ENCODE measurements at regions not wholly inside any gene's neighbourhood (a gene's known extent, or its start where the extent isn't known, plus 50 kb on each side); places are given as distances from the start of the nearest gene placed in this dataset.
"Not testable (repeated sequence)": the region's sequence is repeated elsewhere in the genome, so short reads cannot be mapped to it uniquely, and the experiment has no call there.

DNA sequence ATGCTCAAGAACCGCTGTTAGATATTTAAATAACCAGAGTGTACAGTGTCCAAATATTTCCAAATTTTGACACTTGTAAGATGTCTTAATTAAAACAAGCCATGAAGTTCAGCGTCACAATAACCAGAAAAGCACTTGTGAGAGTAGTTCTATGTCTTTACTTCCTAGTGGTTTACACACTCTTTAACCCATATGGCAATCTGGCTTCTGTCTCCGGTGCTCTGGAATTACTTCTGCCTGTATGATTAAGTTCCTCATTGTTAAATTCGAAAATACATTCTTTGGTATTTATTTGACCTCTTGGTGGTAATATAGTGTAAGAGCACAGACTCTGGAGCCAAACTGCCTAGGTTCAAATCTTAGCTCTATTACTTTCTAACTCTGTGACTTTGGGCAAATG lies 89.9 kb upstream of the NOTCH2NLA start:
- DNase-seq, result not testable (repeated sequence)

DNA sequence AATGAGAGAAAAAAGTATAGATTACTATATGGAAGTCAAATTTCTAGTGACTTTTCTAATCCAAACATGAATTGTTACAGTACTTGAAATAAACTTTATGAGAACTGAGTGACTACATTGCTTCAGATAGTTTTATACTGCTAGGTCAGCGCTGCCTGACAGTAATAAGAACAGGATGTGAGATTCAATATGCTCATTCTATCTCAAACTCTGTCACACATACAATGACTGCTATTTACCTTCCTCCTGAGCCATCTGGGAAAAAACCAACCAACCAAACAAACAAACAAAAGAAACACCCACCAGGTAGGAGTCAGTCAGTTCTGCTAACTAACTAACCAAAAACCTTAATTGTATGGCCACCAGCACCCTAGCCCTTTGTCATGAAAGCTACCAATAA lies 89.0 kb upstream of the NOTCH2NLA start:
- DNase-seq, result not testable (repeated sequence)

DNA sequence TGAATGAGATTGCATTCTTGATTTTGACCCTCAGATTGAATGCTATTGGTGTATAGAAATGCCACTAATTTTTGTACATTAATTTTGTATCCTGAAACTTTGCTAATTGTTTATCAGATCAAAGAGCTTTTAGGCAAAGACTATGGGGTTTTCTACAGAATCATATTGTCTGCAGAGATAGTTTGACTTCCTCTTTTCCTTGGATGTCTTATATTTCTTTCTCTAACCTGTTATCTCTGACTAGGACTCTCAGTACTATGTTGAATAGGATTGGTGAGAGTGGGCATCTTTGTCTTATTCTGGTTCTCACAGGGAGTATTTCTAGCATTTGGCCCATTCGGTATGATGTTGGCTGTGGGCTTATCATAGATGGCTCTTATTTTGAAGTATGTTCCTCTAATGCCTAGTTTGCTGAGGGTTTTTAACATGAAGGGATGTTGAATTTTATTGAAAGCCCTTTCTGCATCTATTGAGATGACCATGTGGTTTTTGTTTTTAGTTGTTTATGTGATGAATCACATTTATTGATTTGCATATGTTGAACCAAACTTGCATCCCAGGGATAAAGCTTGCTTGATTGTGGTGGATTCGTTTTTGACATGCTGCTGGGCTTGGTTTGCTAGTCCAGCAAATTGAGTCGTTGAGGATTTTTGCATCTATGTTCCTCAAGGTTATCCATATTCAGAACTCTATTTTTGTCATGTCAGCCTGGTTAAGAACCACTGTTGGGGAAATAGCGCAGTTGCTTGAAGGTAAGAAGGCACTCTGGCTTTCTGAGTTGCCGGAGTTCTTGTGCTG lies 85.8 kb upstream of the NOTCH2NLA start:
- DNase-seq, result not testable (repeated sequence)

DNA sequence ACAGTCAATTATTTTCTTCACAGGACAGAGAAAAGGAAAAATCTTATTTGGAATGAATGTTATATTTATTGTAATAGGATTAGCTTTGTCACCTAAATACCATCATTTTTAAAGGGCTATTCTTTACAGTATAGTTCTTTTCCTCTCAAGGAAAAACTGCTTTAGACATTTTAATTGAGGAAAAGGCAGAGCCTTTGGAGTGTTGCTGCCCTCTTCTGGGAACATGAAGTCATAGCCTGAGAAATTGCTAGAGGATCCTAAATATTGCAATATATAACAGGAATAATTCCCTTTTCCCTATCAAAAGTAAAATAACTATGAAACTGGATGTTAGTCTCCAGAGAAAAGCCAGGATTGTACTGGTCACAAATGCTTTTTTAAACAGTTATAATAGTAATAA lies 81.8 kb upstream of the NOTCH2NLA start:
- DNase-seq, result not testable (repeated sequence)

DNA sequence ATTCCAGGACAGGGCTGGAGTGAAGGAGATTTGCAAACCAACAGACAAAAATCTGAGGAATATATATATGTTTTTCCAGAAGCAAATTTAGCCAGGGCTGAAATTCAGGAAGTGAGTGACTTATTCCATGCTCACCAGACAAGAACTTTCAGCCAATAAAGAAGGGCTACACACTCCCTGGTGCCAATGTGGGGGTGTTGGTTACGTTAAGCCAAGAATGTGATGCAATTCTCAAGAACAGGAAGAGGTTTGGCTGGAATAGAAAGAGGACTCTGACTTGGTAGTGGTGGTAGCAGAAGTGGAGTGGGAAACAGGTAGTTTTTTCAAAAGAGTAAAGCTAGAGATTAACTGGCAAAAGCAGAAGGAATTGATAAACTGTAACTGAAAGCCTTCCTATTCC lies 80.6 kb upstream of the NOTCH2NLA start:
- DNase-seq, result not testable (repeated sequence)

DNA sequence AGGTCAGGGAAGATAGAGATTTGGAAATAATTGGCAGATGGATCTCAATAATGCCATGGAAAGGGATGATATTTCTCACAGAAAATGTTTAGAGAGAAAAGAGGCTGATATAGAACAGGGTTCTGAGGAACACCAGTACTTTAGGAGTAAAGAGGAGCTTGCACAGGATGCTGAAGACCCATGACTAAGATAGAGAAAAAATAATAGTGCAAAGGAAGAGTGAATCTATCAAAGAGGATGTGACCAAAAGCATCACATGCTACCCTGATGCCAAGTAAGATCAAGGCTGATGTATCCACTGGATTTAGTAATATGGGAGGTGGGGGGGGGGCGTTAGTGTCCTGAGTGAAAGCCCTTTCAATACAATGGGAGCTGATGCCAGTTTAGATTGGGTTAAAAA lies 80.1 kb upstream of the NOTCH2NLA start:
- DNase-seq, result not testable (repeated sequence)

DNA sequence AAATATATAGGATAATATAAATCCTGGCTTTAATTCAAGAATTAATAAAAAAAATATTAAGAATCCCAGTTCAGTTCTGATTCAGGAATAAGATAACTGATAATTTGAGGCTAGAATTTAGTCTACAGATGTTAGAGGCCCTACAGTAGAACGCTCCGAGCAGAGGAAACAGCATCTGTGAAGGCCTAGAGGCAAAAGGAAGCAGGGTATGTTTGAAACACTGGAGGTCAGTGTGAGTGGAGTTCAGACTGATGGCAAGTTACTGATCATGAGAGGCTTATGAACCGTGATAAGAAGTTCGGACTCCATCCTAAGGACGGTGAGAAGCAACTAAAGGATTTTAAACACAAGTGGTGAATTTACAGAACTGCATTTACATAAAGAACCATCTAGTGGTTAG lies 79.3 kb upstream of the NOTCH2NLA start:
- DNase-seq, result not testable (repeated sequence)

DNA sequence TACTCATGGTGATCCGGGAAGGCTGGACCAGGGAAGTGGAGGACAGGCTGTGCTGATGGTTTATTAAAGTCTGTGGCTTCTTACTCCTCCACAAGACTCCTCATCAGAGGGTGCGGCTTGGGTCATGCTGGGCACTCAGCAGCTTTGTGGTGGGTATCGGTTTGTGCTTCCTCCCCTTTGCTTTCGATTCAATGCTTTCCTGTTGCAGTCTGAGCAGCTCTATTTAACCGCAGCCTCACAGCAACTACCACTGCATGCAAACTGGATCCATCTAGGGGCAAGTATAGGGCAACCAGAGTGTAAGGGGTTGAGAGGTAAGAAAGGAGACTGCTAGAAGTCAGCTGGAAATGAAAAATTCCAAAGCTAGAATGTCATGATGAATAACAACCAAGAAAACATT lies 78.8 kb upstream of the NOTCH2NLA start:
- not testable (repeated sequence) for DNase-seq

DNA sequence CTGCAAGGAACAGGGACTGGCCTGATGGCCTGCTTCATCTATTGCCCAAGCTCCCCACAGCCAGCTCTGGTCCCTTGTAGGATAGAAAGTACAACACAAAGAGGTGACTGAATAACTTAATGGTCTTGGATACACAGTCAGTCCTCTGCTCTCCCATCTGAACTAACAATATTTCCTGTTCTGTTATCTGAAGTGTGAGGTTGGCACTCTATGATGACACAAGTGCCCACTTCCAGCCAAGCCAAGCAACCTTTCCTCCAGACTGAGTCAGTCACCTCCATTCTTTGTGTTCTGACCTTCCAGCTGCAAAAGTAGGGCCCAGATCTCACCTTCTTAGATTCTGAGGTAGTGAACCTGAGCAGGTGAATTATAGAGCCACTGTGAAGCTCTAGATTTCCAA lies 77.8 kb upstream of the NOTCH2NLA start:
- DNase-seq, result not testable (repeated sequence)

DNA sequence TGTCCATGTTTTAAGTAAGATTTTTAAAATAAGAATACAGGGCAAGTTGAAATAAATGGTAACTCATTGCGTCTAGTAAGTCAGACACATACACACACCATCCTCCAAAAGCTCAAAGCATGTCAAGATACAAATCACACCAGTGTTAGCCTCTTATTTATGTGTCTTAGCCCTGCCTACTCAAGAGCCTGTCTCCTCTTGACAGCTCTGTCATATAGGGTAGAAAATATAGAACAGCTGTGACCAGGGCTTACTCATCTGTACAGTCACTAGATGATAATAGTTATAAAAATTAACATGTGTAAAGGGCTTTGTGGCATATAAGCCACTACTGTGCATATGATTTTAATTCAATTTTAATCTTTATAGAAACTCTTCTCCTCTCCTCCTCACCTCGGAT lies 76.6 kb upstream of the NOTCH2NLA start:
- not testable (repeated sequence) for DNase-seq

DNA sequence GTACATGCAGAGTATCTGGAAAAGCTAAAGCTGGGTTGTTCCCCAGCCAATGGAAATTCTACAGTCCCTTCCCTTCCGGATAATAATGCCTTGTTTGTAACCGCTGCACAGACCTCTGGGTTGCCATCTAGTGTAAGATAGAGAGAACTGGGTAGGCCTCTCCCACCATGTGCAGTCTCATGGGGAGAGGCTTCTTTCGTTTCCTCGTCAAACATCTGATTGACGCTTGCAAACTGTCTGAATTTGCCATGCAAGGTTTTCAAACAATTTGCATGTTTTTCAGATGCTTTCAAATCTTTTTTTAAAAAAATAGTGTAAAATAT lies 69.7 kb upstream of the NOTCH2NLA start:
- DNase-seq, result not testable (repeated sequence)

DNA sequence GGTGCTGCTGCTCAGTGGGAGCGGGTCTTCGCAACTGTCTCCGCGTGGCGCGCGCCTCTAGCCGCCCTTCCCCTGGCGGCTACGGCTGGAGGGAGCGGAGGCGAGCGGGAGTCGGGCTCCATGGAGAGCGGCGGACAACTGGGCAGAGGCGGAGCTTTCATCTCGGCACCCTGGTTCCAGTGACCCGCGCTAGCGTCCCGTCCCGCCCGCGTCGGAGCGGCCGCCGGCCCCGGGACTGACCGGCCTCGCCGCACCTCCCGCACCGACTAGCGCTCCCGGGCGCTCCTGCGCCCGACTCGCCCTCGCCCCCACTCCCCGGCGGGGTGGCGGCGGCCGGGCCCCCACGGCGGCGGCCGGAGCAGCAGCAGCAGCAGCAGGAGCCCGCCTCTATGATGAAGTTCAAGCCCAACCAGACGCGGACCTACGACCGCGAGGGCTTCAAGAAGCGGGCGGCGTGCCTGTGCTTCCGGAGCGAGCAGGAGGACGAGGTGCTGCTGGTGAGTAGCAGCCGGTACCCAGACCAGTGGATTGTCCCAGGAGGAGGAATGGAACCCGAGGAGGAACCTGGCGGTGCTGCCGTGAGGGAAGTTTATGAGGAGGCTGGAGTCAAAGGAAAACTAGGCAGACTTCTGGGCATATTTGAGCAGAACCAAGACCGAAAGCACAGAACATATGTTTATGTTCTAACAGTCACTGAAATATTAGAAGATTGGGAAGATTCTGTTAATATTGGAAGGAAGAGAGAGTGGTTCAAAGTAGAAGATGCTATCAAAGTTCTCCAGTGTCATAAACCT lies 69.2 kb upstream of the NOTCH2NLA start:
- not testable (repeated sequence) for DNase-seq

DNA sequence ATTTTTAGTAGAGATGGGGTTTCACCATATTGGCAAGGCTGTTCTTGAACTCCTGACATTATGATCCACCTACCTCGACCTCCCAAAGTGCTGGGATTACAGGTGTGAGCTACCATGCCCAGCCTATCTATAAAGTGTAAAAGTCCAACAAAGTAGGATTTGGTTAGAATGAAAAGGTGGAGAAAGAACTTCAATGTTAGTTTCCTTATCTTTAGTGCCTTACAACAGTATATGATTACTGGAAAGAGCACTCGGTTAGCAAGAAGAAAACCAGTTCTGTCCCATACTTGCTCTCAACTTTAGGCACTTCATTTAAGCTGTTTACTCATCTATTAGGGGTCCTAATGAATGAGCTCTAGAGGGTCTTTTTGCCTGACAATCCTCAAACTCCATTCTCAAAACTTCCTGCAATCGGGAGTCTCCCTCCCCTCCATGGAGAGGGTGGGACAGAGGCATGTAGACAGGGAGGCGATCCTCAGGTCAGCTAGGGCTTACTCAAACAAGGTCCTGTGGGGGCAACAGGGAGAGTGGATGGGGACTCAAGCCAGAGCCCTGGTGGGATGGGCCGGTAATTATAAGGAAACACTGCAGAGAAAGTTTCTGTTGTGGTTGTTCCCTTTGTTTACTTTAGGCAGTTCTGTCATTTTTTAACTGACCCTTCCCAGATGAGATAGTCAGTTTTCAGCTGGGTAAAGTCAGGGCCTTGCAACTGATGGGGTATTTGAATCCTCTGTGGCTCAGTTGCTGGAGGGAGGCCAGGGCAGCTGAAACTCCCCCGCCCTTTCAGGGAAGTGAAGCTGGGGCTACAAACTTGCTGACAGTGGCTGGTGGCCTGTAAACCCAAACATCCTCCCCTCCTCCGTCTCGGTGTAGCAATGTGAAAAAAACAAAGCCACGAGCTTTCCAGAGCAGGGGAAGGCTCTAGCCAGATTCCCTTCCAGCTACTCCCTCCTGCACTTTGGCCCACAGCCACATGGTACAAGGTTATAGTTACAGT lies 64.4 kb upstream of the NOTCH2NLA start:
- not testable (repeated sequence) for DNase-seq

DNA sequence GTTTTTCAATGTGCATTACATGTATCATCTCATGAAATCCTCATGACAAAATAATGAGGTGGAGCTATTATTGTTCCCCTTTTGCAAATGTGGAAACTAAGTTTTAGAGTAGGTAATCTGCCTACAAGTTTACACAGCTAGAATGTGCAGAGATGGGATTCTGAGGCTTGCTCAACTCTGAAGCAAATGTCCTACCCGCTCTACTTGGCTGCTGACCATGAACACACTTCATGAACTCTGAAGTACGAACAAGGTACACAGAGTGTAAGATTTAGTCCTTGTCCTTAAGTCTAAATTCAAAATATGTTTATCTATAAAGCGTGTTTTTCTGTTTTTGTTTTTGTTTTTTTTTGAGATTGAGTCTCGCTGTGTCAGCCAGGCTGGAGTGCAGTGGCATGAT lies 63.6 kb upstream of the NOTCH2NLA start:
- not testable (repeated sequence) for DNase-seq

DNA sequence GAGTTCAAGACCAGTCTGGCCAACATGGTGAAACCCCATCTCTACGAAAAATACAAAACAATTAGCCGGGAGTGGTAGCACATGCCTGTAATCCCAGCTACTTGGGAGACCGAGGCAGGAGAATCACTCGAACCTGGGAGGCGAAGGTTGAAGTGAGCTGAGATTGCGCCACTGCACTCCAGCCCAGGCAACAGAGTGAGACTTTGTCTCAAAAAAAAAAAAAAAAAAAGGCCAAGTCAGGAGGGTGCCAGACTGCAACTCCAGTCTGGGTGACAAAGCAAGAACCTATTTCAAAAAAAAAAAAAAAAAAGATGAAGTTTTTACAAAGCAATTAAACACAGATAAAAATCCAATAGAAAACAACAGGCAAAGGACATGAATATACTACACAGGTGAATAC lies 59.1 kb upstream of the NOTCH2NLA start:
- not testable (repeated sequence) for DNase-seq

DNA sequence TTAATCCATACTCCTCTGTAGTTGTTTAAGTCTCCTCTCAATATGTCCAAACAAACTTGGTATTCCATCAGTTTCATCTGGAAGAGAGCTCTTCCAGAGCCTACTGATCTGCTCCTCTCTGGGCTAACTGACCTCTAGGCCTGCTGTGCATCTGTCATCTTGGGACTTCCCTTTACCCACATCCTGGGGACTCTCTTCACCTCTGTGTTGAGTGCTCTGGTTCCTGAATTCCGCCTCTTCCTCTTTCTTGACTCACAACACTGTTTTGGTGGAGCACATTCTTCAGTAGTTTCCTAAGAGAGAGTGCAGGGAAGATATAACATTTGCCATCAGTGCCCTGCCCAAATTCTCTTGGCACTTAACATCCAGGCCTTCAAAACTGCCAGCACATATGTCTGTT lies 55.9 kb upstream of the NOTCH2NLA start:
- not testable (repeated sequence) for DNase-seq

DNA sequence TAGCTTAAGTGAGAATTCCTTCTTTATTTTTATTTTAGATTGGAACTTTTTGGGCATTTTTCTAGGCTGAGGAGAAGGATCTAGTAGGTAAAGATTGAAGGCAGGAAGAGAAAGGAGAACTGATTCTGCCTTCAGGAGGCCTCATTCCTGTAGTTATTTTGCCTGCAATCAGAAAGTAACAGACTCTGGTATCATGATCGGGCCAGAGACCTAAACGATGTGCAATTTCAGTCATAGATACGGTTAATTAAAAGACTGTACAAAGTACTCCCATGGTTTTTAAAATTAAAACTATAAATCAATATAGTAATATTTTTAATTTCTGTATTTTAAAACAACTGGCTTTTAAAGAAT lies 54.7 kb upstream of the NOTCH2NLA start:
- not testable (repeated sequence) for DNase-seq

DNA sequence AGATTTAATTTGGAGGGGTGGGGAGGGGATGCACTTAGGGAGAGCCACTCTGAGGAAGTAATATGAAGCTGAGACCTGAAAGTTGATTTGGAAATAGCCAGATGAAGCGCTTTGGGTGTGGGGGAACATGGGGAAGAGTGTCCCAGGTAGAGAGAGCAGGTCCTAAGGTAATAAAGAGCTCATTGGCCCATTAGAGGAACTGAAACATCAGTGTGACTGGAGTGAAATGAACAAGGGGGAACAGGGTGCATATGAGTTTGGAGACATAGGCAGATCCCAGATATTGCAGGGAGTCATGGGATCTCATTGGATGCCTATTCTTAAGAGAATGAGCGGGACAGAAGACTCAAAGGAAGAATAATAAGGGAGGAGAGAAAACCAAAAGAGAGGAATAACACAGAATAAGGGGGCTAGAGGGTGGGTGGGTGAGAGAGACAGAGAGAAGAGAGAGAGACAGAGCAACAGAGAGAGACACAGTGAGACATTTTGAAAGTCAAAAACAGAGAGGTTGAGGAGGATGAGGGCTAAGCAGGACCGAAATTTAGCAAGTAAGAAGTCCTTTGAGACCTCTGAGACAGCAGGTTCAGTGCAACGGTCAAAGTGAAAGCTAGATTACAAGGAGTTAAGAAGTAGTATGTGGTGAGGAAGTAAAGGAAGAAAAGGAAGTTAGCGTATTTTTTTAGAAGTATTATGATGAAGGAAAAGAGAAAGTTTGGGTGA lies 54.1 kb upstream of the NOTCH2NLA start:
- not testable (repeated sequence) for DNase-seq

DNA sequence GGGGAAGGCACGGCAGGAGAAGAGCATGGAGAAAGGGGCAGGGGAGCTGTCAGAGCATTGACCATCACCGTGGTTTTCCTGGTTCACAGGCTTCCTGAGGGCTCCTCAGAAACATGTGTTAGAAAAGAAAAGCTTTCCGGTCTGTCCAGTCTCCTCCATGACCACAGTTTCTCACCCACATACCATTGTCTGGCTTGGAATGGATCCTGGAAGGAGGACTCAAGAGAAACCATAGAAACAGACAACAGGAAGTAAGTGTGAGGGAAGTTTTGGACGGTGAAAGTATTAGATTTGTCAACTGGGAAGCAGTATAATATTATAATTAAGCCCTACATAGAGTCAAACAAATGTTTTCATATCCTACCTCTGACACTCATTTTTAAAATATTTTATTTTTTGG lies 52.7 kb upstream of the NOTCH2NLA start:
- DNase-seq, result not testable (repeated sequence)

DNA sequence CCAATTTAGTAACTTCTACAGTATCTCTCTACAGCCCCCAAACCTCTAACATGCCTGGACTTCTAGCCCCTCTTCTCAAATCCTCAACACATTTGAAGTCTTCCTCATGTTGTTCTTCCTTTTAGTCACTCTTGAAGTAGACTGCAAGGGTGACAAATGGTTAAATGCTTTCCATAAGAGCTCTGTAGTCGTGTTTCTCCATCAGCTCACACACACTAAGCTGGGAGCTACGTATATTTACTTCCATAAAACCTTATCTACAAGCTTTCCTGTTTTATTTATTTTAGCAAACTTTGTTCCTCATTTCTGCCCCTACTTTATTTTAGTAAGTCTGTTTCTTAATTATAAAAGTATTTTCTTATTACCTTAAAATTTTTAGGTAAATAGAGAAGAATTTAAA lies 49.9 kb upstream of the NOTCH2NLA start:
- not testable (repeated sequence) for DNase-seq

Measured in NCI-H2171 (cell line).